ENCODE measurements at regions not wholly inside any gene's neighbourhood (a gene's known extent, or its start where the extent isn't known, plus 50 kb on each side); places are given as distances from the start of the nearest gene placed in this dataset.

GRCh38 chr5:130323804-130324454, 419.7 kb downstream of the CHSY3 start:
- Histone ChIP-seq H3K4me1 (ENCODE audit: insufficient read depth) (no peaks in the 10 kb centered on the region), H3K4me3 (no peak overlapping the region), H3K9me2 (ENCODE audit: insufficient read depth) (no peaks in the 10 kb centered on the region), H3K36me3 (ENCODE audit: insufficient read depth) (0 out of 2 replicates have a peak, but pooled peaks cover 3% of the 10 kb centered on the region), H3K27ac (ENCODE audit: low read depth) (no peak overlapping the region), H3F3A (replicated peaks; ENCODE audit: low read depth) (no peaks in the 10 kb centered on the region), H3K4me2 (no peak overlapping the region), H3K27me3 (ENCODE audit: insufficient read depth) (no peaks in the 10 kb centered on the region), H2AFZ (no peak overlapping the region), H3K79me2 (replicated peaks; ENCODE audit: insufficient read depth) (no peaks in the 10 kb centered on the region), H4K20me1 (replicated peaks; ENCODE audit: insufficient read depth) (no peaks in the 10 kb centered on the region)
- ATAC-seq (no peak), DNase-seq (ENCODE audit: low spot score) (no peak)
- Mint-ChIP-seq H3K9me3 (peaks cover 6% of the 10 kb centered on the region), H3K36me3 (ENCODE audit: low read depth) (peaks cover 4% of the 10 kb centered on the region; the same call in 2 of the 3 replicates), H3K4me3 (no peak overlapping the region), H3K27me3 (ENCODE audit: insufficient read depth, low read depth, poor library complexity) (no peaks in the 10 kb centered on the region), H3K4me1 (peaks cover 2% of the 10 kb centered on the region; the same call in 1 of the 3 replicates), H3K27ac (no peak overlapping the region)
- TF ChIP-seq, protein P1, sequence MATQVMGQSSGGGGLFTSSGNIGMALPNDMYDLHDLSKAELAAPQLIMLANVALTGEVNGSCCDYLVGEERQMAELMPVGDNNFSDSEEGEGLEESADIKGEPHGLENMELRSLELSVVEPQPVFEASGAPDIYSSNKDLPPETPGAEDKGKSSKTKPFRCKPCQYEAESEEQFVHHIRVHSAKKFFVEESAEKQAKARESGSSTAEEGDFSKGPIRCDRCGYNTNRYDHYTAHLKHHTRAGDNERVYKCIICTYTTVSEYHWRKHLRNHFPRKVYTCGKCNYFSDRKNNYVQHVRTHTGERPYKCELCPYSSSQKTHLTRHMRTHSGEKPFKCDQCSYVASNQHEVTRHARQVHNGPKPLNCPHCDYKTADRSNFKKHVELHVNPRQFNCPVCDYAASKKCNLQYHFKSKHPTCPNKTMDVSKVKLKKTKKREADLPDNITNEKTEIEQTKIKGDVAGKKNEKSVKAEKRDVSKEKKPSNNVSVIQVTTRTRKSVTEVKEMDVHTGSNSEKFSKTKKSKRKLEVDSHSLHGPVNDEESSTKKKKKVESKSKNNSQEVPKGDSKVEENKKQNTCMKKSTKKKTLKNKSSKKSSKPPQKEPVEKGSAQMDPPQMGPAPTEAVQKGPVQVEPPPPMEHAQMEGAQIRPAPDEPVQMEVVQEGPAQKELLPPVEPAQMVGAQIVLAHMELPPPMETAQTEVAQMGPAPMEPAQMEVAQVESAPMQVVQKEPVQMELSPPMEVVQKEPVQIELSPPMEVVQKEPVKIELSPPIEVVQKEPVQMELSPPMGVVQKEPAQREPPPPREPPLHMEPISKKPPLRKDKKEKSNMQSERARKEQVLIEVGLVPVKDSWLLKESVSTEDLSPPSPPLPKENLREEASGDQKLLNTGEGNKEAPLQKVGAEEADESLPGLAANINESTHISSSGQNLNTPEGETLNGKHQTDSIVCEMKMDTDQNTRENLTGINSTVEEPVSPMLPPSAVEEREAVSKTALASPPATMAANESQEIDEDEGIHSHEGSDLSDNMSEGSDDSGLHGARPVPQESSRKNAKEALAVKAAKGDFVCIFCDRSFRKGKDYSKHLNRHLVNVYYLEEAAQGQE (IDR thresholded peaks at IDR 0.05; ENCODE audit: unreplicated experiment): no peak
- TF ChIP-seq, protein P2, sequence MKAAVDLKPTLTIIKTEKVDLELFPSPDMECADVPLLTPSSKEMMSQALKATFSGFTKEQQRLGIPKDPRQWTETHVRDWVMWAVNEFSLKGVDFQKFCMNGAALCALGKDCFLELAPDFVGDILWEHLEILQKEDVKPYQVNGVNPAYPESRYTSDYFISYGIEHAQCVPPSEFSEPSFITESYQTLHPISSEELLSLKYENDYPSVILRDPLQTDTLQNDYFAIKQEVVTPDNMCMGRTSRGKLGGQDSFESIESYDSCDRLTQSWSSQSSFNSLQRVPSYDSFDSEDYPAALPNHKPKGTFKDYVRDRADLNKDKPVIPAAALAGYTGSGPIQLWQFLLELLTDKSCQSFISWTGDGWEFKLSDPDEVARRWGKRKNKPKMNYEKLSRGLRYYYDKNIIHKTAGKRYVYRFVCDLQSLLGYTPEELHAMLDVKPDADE (IDR thresholded peaks at IDR 0.05): no peak
- TF ChIP-seq JUNB (IDR thresholded peaks at IDR 0.05; ENCODE audit: unreplicated experiment): no peak
- TF ChIP-seq, protein P3, sequence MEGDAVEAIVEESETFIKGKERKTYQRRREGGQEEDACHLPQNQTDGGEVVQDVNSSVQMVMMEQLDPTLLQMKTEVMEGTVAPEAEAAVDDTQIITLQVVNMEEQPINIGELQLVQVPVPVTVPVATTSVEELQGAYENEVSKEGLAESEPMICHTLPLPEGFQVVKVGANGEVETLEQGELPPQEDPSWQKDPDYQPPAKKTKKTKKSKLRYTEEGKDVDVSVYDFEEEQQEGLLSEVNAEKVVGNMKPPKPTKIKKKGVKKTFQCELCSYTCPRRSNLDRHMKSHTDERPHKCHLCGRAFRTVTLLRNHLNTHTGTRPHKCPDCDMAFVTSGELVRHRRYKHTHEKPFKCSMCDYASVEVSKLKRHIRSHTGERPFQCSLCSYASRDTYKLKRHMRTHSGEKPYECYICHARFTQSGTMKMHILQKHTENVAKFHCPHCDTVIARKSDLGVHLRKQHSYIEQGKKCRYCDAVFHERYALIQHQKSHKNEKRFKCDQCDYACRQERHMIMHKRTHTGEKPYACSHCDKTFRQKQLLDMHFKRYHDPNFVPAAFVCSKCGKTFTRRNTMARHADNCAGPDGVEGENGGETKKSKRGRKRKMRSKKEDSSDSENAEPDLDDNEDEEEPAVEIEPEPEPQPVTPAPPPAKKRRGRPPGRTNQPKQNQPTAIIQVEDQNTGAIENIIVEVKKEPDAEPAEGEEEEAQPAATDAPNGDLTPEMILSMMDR (conservative IDR thresholded peaks at IDR 0.05; ENCODE audit: low read depth in 2 of 2): no peak
- TF ChIP-seq ZNF114 (CRISPR knock-in tag; IDR thresholded peaks at IDR 0.05): no peak
- no peak for TF ChIP-seq EZH2 (IDR thresholded peaks at IDR 0.05; ENCODE audit: low read depth, unreplicated experiment)
- no peak for TF ChIP-seq ZNF331 (CRISPR knock-in tag; IDR thresholded peaks at IDR 0.05; ENCODE audit: low read depth)
- no peak for TF ChIP-seq STAT1 (IDR thresholded peaks at IDR 0.05; ENCODE audit: unreplicated experiment)
- TF ChIP-seq, protein P4, sequence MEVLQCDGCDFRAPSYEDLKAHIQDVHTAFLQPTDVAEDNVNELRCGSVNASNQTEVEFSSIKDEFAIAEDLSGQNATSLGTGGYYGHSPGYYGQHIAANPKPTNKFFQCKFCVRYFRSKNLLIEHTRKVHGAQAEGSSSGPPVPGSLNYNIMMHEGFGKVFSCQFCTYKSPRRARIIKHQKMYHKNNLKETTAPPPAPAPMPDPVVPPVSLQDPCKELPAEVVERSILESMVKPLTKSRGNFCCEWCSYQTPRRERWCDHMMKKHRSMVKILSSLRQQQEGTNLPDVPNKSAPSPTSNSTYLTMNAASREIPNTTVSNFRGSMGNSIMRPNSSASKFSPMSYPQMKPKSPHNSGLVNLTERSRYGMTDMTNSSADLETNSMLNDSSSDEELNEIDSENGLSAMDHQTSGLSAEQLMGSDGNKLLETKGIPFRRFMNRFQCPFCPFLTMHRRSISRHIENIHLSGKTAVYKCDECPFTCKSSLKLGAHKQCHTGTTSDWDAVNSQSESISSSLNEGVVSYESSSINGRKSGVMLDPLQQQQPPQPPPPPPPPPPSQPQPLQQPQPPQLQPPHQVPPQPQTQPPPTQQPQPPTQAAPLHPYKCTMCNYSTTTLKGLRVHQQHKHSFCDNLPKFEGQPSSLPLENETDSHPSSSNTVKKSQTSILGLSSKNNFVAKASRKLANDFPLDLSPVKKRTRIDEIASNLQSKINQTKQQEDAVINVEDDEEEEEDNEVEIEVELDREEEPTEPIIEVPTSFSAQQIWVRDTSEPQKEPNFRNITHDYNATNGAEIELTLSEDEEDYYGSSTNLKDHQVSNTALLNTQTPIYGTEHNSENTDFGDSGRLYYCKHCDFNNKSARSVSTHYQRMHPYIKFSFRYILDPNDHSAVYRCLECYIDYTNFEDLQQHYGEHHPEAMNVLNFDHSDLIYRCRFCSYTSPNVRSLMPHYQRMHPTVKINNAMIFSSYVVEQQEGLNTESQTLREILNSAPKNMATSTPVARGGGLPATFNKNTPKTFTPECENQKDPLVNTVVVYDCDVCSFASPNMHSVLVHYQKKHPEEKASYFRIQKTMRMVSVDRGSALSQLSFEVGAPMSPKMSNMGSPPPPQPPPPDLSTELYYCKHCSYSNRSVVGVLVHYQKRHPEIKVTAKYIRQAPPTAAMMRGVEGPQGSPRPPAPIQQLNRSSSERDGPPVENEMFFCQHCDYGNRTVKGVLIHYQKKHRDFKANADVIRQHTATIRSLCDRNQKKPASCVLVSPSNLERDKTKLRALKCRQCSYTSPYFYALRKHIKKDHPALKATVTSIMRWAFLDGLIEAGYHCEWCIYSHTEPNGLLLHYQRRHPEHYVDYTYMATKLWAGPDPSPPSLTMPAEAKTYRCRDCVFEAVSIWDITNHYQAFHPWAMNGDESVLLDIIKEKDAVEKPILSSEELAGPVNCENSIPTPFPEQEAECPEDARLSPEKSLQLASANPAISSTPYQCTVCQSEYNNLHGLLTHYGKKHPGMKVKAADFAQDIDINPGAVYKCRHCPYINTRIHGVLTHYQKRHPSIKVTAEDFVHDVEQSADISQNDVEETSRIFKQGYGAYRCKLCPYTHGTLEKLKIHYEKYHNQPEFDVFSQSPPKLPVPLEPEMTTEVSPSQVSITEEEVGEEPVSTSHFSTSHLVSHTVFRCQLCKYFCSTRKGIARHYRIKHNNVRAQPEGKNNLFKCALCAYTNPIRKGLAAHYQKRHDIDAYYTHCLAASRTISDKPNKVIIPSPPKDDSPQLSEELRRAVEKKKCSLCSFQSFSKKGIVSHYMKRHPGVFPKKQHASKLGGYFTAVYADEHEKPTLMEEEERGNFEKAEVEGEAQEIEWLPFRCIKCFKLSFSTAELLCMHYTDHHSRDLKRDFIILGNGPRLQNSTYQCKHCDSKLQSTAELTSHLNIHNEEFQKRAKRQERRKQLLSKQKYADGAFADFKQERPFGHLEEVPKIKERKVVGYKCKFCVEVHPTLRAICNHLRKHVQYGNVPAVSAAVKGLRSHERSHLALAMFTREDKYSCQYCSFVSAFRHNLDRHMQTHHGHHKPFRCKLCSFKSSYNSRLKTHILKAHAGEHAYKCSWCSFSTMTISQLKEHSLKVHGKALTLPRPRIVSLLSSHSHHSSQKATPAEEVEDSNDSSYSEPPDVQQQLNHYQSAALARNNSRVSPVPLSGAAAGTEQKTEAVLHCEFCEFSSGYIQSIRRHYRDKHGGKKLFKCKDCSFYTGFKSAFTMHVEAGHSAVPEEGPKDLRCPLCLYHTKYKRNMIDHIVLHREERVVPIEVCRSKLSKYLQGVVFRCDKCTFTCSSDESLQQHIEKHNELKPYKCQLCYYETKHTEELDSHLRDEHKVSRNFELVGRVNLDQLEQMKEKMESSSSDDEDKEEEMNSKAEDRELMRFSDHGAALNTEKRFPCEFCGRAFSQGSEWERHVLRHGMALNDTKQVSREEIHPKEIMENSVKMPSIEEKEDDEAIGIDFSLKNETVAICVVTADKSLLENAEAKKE (CRISPR knock-in tag; IDR thresholded peaks at IDR 0.05): no peak

All from GM23338 (cell line).